Transverse colon (tissue), 3 donors: ENCODE measurements at regions not wholly inside any gene's neighbourhood (a gene's known extent, or its start where the extent isn't known, plus 50 kb on each side); places are given as distances from the start of the nearest gene placed in this dataset.

Source experiments
- POLR2A ChIP-seq: fragments of 450-650 bp; IDR thresholded peaks from one replicate; pipeline ENCODE4 v1.6.1; 2016; ENCODE audit warnings: antibody characterized with exemption, mild to moderate bottlenecking, moderate library complexity
- TF ChIP-seq, protein P1 (sequence below), 5 experiments: fragments of 200-600 bp in 3 of 5; fragments of 450-650 bp in 2 of 5; sonication (generic) in 3 of 5; IDR thresholded peaks; 1 replicate in 2 of 5; 2 replicates in 3 of 5; pipeline ENCODE4 v1.5.1; 2016 to 2017; ENCODE audit warnings: antibody characterized with exemption in 5 of 5, inconsistent platforms in 3 of 5, mild to moderate bottlenecking in 2 of 5, moderate library complexity in 1 of 5

DNA sequence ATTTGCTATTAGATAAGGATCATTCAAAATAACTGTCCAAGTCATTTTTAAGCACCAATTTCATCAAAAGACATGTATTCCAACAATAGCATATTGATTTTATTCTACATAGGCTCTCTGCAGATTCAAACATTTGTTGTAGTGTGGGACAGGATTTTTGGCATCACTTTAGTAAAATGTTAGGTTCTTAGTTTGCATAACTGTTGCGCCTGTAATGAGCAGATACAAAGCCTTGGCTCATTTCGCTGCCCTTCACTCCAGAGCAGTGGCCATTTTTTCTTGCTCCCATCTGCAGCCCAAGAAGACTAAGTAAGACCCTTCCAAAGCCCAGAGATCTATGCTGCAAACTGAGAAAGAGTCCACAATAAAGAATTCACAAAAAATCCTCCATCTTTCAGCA, 446.0 kb upstream of the MPDZ start:
- no peak for TF ChIP-seq POLR2A
- TF ChIP-seq, protein P1, sequence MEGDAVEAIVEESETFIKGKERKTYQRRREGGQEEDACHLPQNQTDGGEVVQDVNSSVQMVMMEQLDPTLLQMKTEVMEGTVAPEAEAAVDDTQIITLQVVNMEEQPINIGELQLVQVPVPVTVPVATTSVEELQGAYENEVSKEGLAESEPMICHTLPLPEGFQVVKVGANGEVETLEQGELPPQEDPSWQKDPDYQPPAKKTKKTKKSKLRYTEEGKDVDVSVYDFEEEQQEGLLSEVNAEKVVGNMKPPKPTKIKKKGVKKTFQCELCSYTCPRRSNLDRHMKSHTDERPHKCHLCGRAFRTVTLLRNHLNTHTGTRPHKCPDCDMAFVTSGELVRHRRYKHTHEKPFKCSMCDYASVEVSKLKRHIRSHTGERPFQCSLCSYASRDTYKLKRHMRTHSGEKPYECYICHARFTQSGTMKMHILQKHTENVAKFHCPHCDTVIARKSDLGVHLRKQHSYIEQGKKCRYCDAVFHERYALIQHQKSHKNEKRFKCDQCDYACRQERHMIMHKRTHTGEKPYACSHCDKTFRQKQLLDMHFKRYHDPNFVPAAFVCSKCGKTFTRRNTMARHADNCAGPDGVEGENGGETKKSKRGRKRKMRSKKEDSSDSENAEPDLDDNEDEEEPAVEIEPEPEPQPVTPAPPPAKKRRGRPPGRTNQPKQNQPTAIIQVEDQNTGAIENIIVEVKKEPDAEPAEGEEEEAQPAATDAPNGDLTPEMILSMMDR (IDR thresholded peaks at IDR 0.05), result no peak
